B cell (primary cell): ENCODE measurements at regions not wholly inside any gene's neighbourhood (a gene's known extent, or its start where the extent isn't known, plus 50 kb on each side); places are given as distances from the start of the nearest gene placed in this dataset.

Experiments used
- ATAC-seq: fragments of 200-7000 bp; cut with Tn5 transposase; one replicate; pipeline ENCODE4 v1.10.0; 2021; ENCODE audit warnings: low read depth, mild to moderate bottlenecking, moderate number of reproducible peaks, moderate library complexity
- CTCF ChIA-PET: fragments of 350-600 bp; sonication (Branson Sonifier 250); formaldehyde crosslinking; loops from one replicate; lab custom pipeline; 2021; ENCODE audit warnings: antibody characterized with exemption, inconsistent platforms; lab: Charles Lee
- POLR2A ChIA-PET: fragments of 350-600 bp; sonication (Branson Sonifier 250); formaldehyde crosslinking; loops from one replicate; lab custom pipeline; 2021; ENCODE audit warnings: antibody characterized with exemption; lab: Charles Lee
- DNase-seq: peaks from one replicate; pipeline ENCODE4 v3.0.0; 2013
- H2AFZ ChIP-seq: 2 replicates; pipeline ENCODE4 v1.6.1; 2012; ENCODE audit warnings: mild to moderate bottlenecking, low read depth, low read length; ENCODE audit not compliant: insufficient read depth, poor library complexity, severe bottlenecking
- H3K27ac ChIP-seq, 2 donors: 1 replicate in 1 of 2; 2 replicates in 1 of 2; pipeline ENCODE4 v1.5.1; 2012 to 2013; ENCODE audit warnings: low read length in 2 of 2, mild to moderate bottlenecking in 2 of 2, moderate library complexity in 1 of 2
- H3K27me3 ChIP-seq, 4 experiments: fragments of 200-600 bp in 1 of 4; sonication (generic) in 1 of 4; replicated peaks in 1 of 4; 1 replicate in 2 of 4; 2 replicates in 2 of 4; pipeline versions ENCODE4 v1.6.1 to v1.7.0; 2013 to 2016; ENCODE audit warnings: low read length in 3 of 4, mild to moderate bottlenecking in 2 of 4, mixed read lengths in 1 of 4, moderate library complexity in 1 of 4; ENCODE audit not compliant: insufficient read depth in 4 of 4, control insufficient read depth in 3 of 4; ENCODE audit errors: control extremely low read depth in 1 of 4
- H3K36me3 ChIP-seq, 2 experiments: replicated peaks in 1 of 2; 1 replicate in 1 of 2; 2 replicates in 1 of 2; pipeline versions ENCODE4 v1.6.1 to v1.7.1; 2013; ENCODE audit warnings: low read length in 1 of 2; ENCODE audit not compliant: insufficient read depth in 2 of 2, control insufficient read depth in 1 of 2; ENCODE audit errors: control extremely low read depth in 1 of 2, extremely low read depth in 1 of 2
- H3K4me1 ChIP-seq, 2 donors: fragments of 200-600 bp in 1 of 2; sonication (generic) in 1 of 2; 1 replicate in 1 of 2; 2 replicates in 1 of 2; pipeline versions ENCODE4 v1.5.1 to v1.6.1; 2013 to 2017; ENCODE audit warnings: low read length in 2 of 2; ENCODE audit not compliant: control insufficient read depth in 2 of 2, insufficient read depth in 2 of 2
- H3K4me2 ChIP-seq: replicated peaks from 2 replicates; pipeline ENCODE3; 2012; ENCODE audit warnings: mild to moderate bottlenecking, low read depth, low read length; ENCODE audit not compliant: poor library complexity, severe bottlenecking
- H3K4me3 ChIP-seq, 5 experiments: fragments of 200-600 bp in 1 of 5; sonication (generic) in 1 of 5; 1 replicate in 3 of 5; 2 replicates in 2 of 5; pipeline versions ENCODE4 v1.5.1 to v1.7.0; 2011 to 2016; ENCODE audit warnings: low read length in 4 of 5, mild to moderate bottlenecking in 4 of 5, low read depth in 2 of 5, control low read depth in 1 of 5, moderate library complexity in 1 of 5; ENCODE audit not compliant: insufficient read depth in 1 of 5; ENCODE audit errors: control extremely low read depth in 1 of 5, extremely low read depth in 1 of 5
- H3K79me2 ChIP-seq: fragments of 200-600 bp; sonication (generic); one replicate; pipeline ENCODE4 v1.6.0; 2016; ENCODE audit warnings: low read length; ENCODE audit not compliant: control insufficient read depth, insufficient read depth
- H3K9ac ChIP-seq: fragments of 200-600 bp; sonication (generic); 2 replicates; pipeline ENCODE4 v1.6.1; 2017; ENCODE audit warnings: mild to moderate bottlenecking, low read length, moderate library complexity
- H3K9me3 ChIP-seq, 3 donors: one replicate each; pipeline versions ENCODE4 v1.6.1 to v1.7.1; 2013; ENCODE audit warnings: low read length in 2 of 3; ENCODE audit not compliant: control insufficient read depth in 2 of 3, insufficient read depth in 1 of 3; ENCODE audit errors: control extremely low read depth in 1 of 3
- H4K20me1 ChIP-seq: 2 replicates; pipeline ENCODE4 v1.6.0; 2012; ENCODE audit warnings: mild to moderate bottlenecking, low read length; ENCODE audit not compliant: insufficient read depth, control insufficient read depth, poor library complexity, severe bottlenecking
- H3K27ac Mint-ChIP-seq: one replicate; pipeline ENCODE4 v1.8.0; 2021; ENCODE audit warnings: mixed read lengths
- H3K27me3 Mint-ChIP-seq: one replicate; pipeline ENCODE4 v1.8.0; 2021; ENCODE audit warnings: mixed read lengths
- H3K4me1 Mint-ChIP-seq: one replicate; pipeline ENCODE4 v1.8.0; 2021; ENCODE audit warnings: mixed read lengths
- H3K4me3 Mint-ChIP-seq: one replicate; pipeline ENCODE4 v1.8.0; 2021; ENCODE audit warnings: mixed read lengths
- H3K9me3 Mint-ChIP-seq: one replicate; pipeline ENCODE4 v1.8.0; 2022; ENCODE audit warnings: mixed read lengths; ENCODE audit not compliant: insufficient read depth
- CTCF ChIP-seq: fragments of 200-600 bp; IDR thresholded peaks from one replicate; pipeline ENCODE4 v1.8.0; 2022; ENCODE audit warnings: antibody characterized with exemption, mild to moderate bottlenecking
- EZH2 ChIP-seq: IDR thresholded peaks from 2 replicates; pipeline ENCODE4 v1.6.1; 2012; ENCODE audit warnings: borderline replicate concordance, low read depth, mild to moderate bottlenecking, moderate library complexity, low read length; ENCODE audit not compliant: insufficient read depth, poor library complexity, severe bottlenecking
- WGBS: methylation state at CpG from one replicate; pipeline ENCODE4 v1.1.5; 2013; ENCODE audit warnings: missing lambda C conversion rate; ENCODE audit not compliant: insufficient coverage; 5-methylcytosine and 5-hydroxymethylcytosine counted together
- intact Hi-C: fragments of 100-400 bp; cut with micrococcal nuclease; formaldehyde crosslinking; loops from one replicate; pipeline ENCODE4 v1.10.0; 2022

- DNase-seq (no peak), ATAC-seq (no peak)
- no peak overlapping the region for H3K4me3 ChIP-seq
- H3K4me1 Mint-ChIP-seq = no peaks in the 10 kb centered on the region
- no peaks in the 10 kb centered on the region for H3K36me3 ChIP-seq
- intact Hi-C loops = no loop called here
- ChIA-PET POLR2A (no interaction called here), CTCF (no interaction called here)
- no peaks in the 10 kb centered on the region for H3K9me3 Mint-ChIP-seq
- TF ChIP-seq CTCF (no peak), EZH2 (no peak)
- no peak overlapping the region for H3K27ac ChIP-seq
- H3K27me3 Mint-ChIP-seq = no peaks in the 10 kb centered on the region
- no peak overlapping the region for H3K27ac Mint-ChIP-seq
- H3K4me1 ChIP-seq = no peaks in the 10 kb centered on the region
- no peaks in the 10 kb centered on the region for H3K79me2 ChIP-seq
- no peak overlapping the region for H3K4me3 Mint-ChIP-seq
- no peaks in the 10 kb centered on the region for H4K20me1 ChIP-seq
- H2AFZ ChIP-seq = no peak overlapping the region
- H3K4me2 ChIP-seq = no peak overlapping the region
- no peak overlapping the region for H3K9ac ChIP-seq
- no peaks in the 10 kb centered on the region for H3K9me3 ChIP-seq
- H3K27me3 ChIP-seq = no peaks in the 10 kb centered on the region
These were observed 217.1 kb downstream of the OTOL1 start for GRCh38 chr3:161713731-161714130.

- Mint-ChIP-seq H3K4me1 (no peaks in the 10 kb centered on the region), H3K4me3 (no peak overlapping the region), H3K27ac (no peak overlapping the region), H3K9me3 (no peaks in the 10 kb centered on the region), H3K27me3 (no peaks in the 10 kb centered on the region)
- DNase-seq (no peak), ATAC-seq (no peak)
- no peaks in the 10 kb centered on the region for H3K36me3 ChIP-seq
- POLR2A ChIA-PET = no interaction called here
- CTCF ChIA-PET = no interaction called here
- no peaks in the 10 kb centered on the region for H3K79me2 ChIP-seq
- TF ChIP-seq EZH2 (no peak), CTCF (no peak)
- WGBS = 83% methylated on average over 1 of the region's 2 CpGs
- no peaks in the 10 kb centered on the region for H3K4me1 ChIP-seq
- no peak overlapping the region for H3K27ac ChIP-seq
- H3K9ac ChIP-seq = no peak overlapping the region
- no peak overlapping the region for H3K4me2 ChIP-seq
- no peak overlapping the region for H3K4me3 ChIP-seq
- H2AFZ ChIP-seq = no peak overlapping the region
- H3K27me3 ChIP-seq = no peaks in the 10 kb centered on the region
- intact Hi-C loops = no loop called here
- H3K9me3 ChIP-seq = no peaks in the 10 kb centered on the region
- H4K20me1 ChIP-seq = no peaks in the 10 kb centered on the region
These were observed 235.4 kb downstream of the OTOL1 start for GRCh38 chr3:161731968-161732367.
